K562 (cell line): ENCODE measurements at regions not wholly inside any gene's neighbourhood (a gene's known extent, or its start where the extent isn't known, plus 50 kb on each side); places are given as distances from the start of the nearest gene placed in this dataset.

ENCODE experiments used
- ATAC-seq: fragments of 200-7000 bp; cut with Tn5 transposase; 3 replicates; pipeline ENCODE4 v1.9.1; 2020; ENCODE audit warnings: moderate library complexity
- BruUV-seq: library from RNA; stranded (reverse); fragments of 400-500 nt; replicated peaks from 2 replicates; lab custom pipeline; 2021; lab: Mats Ljungman, UMichigan
- CTCF ChIA-PET: fragments of 300-600 bp; formaldehyde crosslinking; extraction: SDS; loops from one replicate; lab custom pipeline; 2021; ENCODE audit warnings: low intra/inter-chr PET ratio; lab: Yijun Ruan, JAX
- POLR2A ChIA-PET: fragments of 300-600, 350-650 bp; sonication (Branson Sonifier 250); formaldehyde crosslinking; extraction: SDS; loops from one replicate; lab custom pipeline; 2021; ENCODE audit warnings: antibody characterized with exemption, inconsistent platforms; lab: Yijun Ruan, JAX
- DNase-seq, 4 experiments: peaks; one replicate each; pipeline versions ENCODE4 v3.0.0 to v3.0.0-alpha.2; 2011 to 2018; ENCODE audit warnings: low spot score in 3 of 4, mixed read lengths in 3 of 4; ENCODE audit errors: extremely low read depth in 1 of 4
- FAIRE-seq: peaks from 2 replicates; lab custom pipeline; 2011; peaks lifted over from hg19 to GRCh38; lab: Jason Lieb, UNC
- H2AFZ ChIP-seq: 2 replicates; pipeline ENCODE4 v1.6.0; 2011; ENCODE audit warnings: low read depth, low read length, control low read depth, inconsistent platforms
- H3K27ac ChIP-seq: fragments of 200-600 bp; 3 replicates; pipeline ENCODE4 v1.8.0; 2011; ENCODE audit warnings: low read depth, mild to moderate bottlenecking, control low read depth, inconsistent platforms, low read length, moderate library complexity, mixed read lengths; ENCODE audit errors: extremely low read depth
- H3K27me3 ChIP-seq, 2 experiments: fragments of 300-600 bp in 1 of 2; 2 replicates in 1 of 2; 3 replicates in 1 of 2; pipeline versions ENCODE4 v1.6.0 to v1.8.0; 2011; ENCODE audit warnings: inconsistent platforms in 2 of 2, low read length in 2 of 2, mild to moderate bottlenecking in 1 of 2, mixed read lengths in 1 of 2, moderate library complexity in 1 of 2; ENCODE audit not compliant: control insufficient read depth in 2 of 2, insufficient read depth in 2 of 2
- H3K36me3 ChIP-seq: fragments of 300-600 bp; 3 replicates; pipeline ENCODE4 v1.8.0; 2011; ENCODE audit warnings: mild to moderate bottlenecking, low read length, inconsistent platforms; ENCODE audit not compliant: control insufficient read depth, insufficient read depth
- H3K4me1 ChIP-seq, 2 experiments: fragments of 200-600 bp in 1 of 2; replicated peaks in 1 of 2; 2 replicates in 1 of 2; 3 replicates in 1 of 2; pipeline versions ENCODE4 v1.5.1 to v1.8.0; 2011; ENCODE audit warnings: inconsistent platforms in 2 of 2, low read length in 2 of 2, mild to moderate bottlenecking in 1 of 2, mixed read lengths in 1 of 2, moderate library complexity in 1 of 2; ENCODE audit not compliant: control insufficient read depth in 2 of 2, insufficient read depth in 2 of 2
- H3K4me2 ChIP-seq: 2 replicates; pipeline ENCODE4 v1.6.1; 2011; ENCODE audit warnings: low read length, control low read depth, inconsistent platforms, mixed read lengths; ENCODE audit not compliant: insufficient read depth
- H3K4me3 ChIP-seq: fragments of 200-600 bp; sonication (generic), shearing (Covaris generic); 2 replicates; pipeline ENCODE4 v1.5.1; 2016; ENCODE audit warnings: control low read depth, inconsistent platforms
- H3K79me2 ChIP-seq: fragments of 200-600 bp; 3 replicates; pipeline ENCODE4 v1.8.0; 2011; ENCODE audit warnings: low read length, inconsistent platforms; ENCODE audit not compliant: control insufficient read depth, insufficient read depth
- H3K9ac ChIP-seq, 2 experiments: 2 replicates each; pipeline versions ENCODE4 v1.6.0 to v1.6.1; 2011; ENCODE audit warnings: low read depth in 2 of 2, low read length in 2 of 2, control low read depth in 1 of 2, inconsistent platforms in 1 of 2, mild to moderate bottlenecking in 1 of 2, mixed read lengths in 1 of 2; ENCODE audit not compliant: insufficient read depth in 1 of 2
- H3K9me1 ChIP-seq: one replicate; pipeline ENCODE4 v1.6.0; 2011; ENCODE audit warnings: inconsistent platforms, mild to moderate bottlenecking, low read length, moderate library complexity; ENCODE audit not compliant: control insufficient read depth, insufficient read depth
- H3K9me3 ChIP-seq: replicated peaks from 2 replicates; pipeline ENCODE4 v1.5.1; 2011; ENCODE audit warnings: low read depth, low read length, inconsistent platforms; ENCODE audit not compliant: control insufficient read depth, insufficient read depth
- H4K20me1 ChIP-seq: replicated peaks from 2 replicates; pipeline ENCODE4 v1.6.1; 2011; ENCODE audit warnings: low read length, inconsistent platforms, mixed read lengths; ENCODE audit not compliant: control insufficient read depth, insufficient read depth
- ADNP ChIP-seq: fragments of 200-800 bp; sonication (Bioruptor generic); IDR thresholded peaks from 2 replicates; pipeline ENCODE4 v1.6.1; 2016; ENCODE audit warnings: missing genetic modification characterization, missing compliant biosample characterization
- CBFA2T3 ChIP-seq: fragments of 450-650 bp; IDR thresholded peaks from 2 replicates; pipeline ENCODE4 v1.6.1; 2017
- NR2F6 ChIP-seq: fragments of 450-650 bp; formaldehyde crosslinking; IDR thresholded peaks from 2 replicates; pipeline ENCODE4 v1.4.0; 2020; ENCODE audit warnings: mild to moderate bottlenecking
- PPARD ChIP-seq: fragments of 250-450 bp; sonication (Bioruptor Pico); IDR thresholded peaks from 2 replicates; pipeline ENCODE4 v1.8.0; 2022; ENCODE audit warnings: inconsistent platforms, mild to moderate bottlenecking, moderate library complexity
- TBL1XR1 ChIP-seq, 2 experiments: IDR thresholded peaks; 2 replicates each; pipeline ENCODE4 v1.6.1; 2012; ENCODE audit warnings: improper control_type of control experiment in 2 of 2, low read length in 2 of 2, mild to moderate bottlenecking in 1 of 2
- ZNF175 ChIP-seq: fragments of 200-800 bp; sonication (Bioruptor generic); IDR thresholded peaks from 2 replicates; pipeline ENCODE4 v1.6.1; 2016; ENCODE audit warnings: low read depth, mild to moderate bottlenecking, missing genetic modification characterization, missing compliant biosample characterization
- ZNF354B ChIP-seq: fragments of 250-450 bp; sonication (Bioruptor Pico); IDR thresholded peaks from 2 replicates; pipeline ENCODE4 v1.4.0; 2020
- ZNF830 ChIP-seq: fragments of 250-450 bp; sonication (Bioruptor Pico); IDR thresholded peaks from 2 replicates; pipeline ENCODE4 v1.5.0; 2021; ENCODE audit warnings: mild to moderate bottlenecking
- in situ Hi-C: fragments of 300-500 bp; cut with MboI; formaldehyde crosslinking; loops from 4 replicates; pipeline ENCODE4 v1.15.0; 2018; ENCODE audit warnings: inconsistent platforms, mixed read lengths
- intact Hi-C: fragments of 100-400 bp; cut with micrococcal nuclease; formaldehyde crosslinking; loops from 2 replicates; pipeline ENCODE4 v1.14.2; 2022
- TF ChIP-seq, protein P1 (sequence below), 3 experiments: fragments of 200-800 bp in 1 of 3; fragments of 250-450 bp in 1 of 3; fragments of 450-650 bp in 1 of 3; sonication (Bioruptor Pico) in 1 of 3; sonication (Bioruptor generic) in 1 of 3; formaldehyde crosslinking in 1 of 3; IDR thresholded peaks; 2 replicates each; pipeline versions ENCODE4 v1.6.1 to v1.8.0; 2016 to 2022; ENCODE audit warnings: mild to moderate bottlenecking in 2 of 3, missing genetic modification characterization in 2 of 3, missing compliant biosample characterization in 1 of 3, moderate library complexity in 1 of 3
- TF ChIP-seq, protein P2 (sequence below): sonication (generic); formaldehyde crosslinking; IDR thresholded peaks from 2 replicates; pipeline ENCODE4 v1.8.0; 2022; ENCODE audit warnings: mild to moderate bottlenecking, low read depth, missing genetic modification reagents
- TF ChIP-seq, protein P3 (sequence below): IDR thresholded peaks from 2 replicates; pipeline ENCODE4 v1.6.1; 2014; ENCODE audit warnings: antibody characterized with exemption
- TF ChIP-seq, protein P4 (sequence below): fragments of 250-450 bp; sonication (Bioruptor Pico); IDR thresholded peaks from 2 replicates; pipeline ENCODE4 v1.8.0; 2021; ENCODE audit warnings: mild to moderate bottlenecking, moderate library complexity

DNA sequence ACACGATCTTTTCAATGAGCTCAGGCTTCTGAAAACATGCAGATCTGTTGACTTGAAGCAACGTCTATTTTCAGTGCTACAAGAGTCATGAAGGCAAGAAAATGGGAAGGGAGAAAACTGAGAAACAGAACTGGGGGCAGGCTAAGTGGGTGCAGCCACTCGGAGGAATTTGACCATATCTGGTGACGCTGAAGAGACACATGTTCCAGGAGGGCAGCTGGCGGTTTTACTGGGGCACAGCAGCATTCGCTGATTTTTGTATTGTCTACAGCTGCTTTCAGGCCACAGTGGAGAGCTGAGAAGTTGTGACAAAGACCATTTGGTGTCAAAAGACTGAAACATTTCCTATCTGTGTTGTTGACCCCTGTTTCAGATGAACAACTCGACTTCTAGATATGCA lies 103.0 kb upstream of the ELAC2 start (continued):
- TF ChIP-seq, protein P1, sequence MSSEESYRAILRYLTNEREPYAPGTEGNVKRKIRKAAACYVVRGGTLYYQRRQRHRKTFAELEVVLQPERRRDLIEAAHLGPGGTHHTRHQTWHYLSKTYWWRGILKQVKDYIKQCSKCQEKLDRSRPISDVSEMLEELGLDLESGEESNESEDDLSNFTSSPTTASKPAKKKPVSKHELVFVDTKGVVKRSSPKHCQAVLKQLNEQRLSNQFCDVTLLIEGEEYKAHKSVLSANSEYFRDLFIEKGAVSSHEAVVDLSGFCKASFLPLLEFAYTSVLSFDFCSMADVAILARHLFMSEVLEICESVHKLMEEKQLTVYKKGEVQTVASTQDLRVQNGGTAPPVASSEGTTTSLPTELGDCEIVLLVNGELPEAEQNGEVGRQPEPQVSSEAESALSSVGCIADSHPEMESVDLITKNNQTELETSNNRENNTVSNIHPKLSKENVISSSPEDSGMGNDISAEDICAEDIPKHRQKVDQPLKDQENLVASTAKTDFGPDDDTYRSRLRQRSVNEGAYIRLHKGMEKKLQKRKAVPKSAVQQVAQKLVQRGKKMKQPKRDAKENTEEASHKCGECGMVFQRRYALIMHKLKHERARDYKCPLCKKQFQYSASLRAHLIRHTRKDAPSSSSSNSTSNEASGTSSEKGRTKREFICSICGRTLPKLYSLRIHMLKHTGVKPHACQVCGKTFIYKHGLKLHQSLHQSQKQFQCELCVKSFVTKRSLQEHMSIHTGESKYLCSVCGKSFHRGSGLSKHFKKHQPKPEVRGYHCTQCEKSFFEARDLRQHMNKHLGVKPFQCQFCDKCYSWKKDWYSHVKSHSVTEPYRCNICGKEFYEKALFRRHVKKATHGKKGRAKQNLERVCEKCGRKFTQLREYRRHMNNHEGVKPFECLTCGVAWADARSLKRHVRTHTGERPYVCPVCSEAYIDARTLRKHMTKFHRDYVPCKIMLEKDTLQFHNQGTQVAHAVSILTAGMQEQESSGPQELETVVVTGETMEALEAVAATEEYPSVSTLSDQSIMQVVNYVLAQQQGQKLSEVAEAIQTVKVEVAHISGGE (CRISPR knock-in tag; IDR thresholded peaks at IDR 0.05): no peak
- TF ChIP-seq, protein P2, sequence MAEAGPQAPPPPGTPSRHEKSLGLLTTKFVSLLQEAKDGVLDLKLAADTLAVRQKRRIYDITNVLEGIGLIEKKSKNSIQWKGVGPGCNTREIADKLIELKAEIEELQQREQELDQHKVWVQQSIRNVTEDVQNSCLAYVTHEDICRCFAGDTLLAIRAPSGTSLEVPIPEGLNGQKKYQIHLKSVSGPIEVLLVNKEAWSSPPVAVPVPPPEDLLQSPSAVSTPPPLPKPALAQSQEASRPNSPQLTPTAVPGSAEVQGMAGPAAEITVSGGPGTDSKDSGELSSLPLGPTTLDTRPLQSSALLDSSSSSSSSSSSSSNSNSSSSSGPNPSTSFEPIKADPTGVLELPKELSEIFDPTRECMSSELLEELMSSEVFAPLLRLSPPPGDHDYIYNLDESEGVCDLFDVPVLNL (CRISPR knock-in tag): no peak
- TF ChIP-seq PPARD: no peak

DNA sequence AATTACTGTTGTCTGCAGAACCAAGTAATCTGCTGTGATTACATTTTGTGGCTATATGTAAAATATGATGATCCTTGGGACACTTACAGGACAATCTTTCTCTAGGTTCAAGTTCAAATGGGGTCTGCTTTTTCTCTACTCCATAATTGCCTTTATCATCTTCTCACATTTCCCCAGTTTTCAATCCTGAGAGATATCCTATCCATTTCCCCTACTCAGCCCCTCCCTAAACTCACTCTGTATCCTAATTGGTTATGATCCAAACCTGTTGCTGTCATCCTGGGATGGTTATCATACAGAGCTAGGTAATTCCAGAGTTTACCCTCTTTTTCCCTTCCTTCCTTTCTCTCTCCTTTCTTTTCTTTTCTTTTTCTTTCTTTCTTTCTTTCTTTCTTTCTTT lies 100.5 kb upstream of the ELAC2 start:
- Histone ChIP-seq H3K36me3 (no peaks in the 10 kb centered on the region), H3K4me1 (no peaks in the 10 kb centered on the region), H3K4me2 (no peak overlapping the region), H4K20me1 (no peaks in the 10 kb centered on the region), H3K9ac (no peak overlapping the region), H3K27me3 (peaks cover 0 to 5% of the 10 kb centered on the region in 2 experiments; a peak in 1 of 5 replicates), H3K9me3 (no peaks in the 10 kb centered on the region), H3K79me2 (no peaks in the 10 kb centered on the region), H3K27ac (no peak overlapping the region), H2AFZ (no peak overlapping the region), H3K4me3 (no peak overlapping the region), H3K9me1 (no peaks in the 10 kb centered on the region)
- ChIA-PET POLR2A (no interaction called here), CTCF (no interaction called here)
- DNase-seq: no peak
- intact Hi-C loops (no loop called here), in situ Hi-C loops (no loop called here)
- no peak for FAIRE-seq
- no TSS peak for BruUV-seq
- no peak for ATAC-seq
- TF ChIP-seq ZNF354B (CRISPR knock-in tag) (no peak), ADNP (tag) (no peak), ZNF830 (CRISPR knock-in tag) (no peak), ZNF175 (CRISPR knock-in tag) (no peak), TBL1XR1 (IDR thresholded peaks at IDR 0.05; ENCODE audit: low read length in 2 of 2) (no peak), NR2F6 (CRISPR knock-in tag) (no peak), CBFA2T3 (no peak)
- TF ChIP-seq, protein P3, sequence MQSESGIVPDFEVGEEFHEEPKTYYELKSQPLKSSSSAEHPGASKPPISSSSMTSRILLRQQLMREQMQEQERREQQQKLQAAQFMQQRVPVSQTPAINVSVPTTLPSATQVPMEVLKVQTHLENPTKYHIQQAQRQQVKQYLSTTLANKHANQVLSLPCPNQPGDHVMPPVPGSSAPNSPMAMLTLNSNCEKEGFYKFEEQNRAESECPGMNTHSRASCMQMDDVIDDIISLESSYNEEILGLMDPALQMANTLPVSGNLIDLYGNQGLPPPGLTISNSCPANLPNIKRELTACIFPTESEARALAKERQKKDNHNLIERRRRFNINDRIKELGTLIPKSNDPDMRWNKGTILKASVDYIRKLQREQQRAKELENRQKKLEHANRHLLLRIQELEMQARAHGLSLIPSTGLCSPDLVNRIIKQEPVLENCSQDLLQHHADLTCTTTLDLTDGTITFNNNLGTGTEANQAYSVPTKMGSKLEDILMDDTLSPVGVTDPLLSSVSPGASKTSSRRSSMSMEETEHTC: no peak
- TF ChIP-seq, protein P4, sequence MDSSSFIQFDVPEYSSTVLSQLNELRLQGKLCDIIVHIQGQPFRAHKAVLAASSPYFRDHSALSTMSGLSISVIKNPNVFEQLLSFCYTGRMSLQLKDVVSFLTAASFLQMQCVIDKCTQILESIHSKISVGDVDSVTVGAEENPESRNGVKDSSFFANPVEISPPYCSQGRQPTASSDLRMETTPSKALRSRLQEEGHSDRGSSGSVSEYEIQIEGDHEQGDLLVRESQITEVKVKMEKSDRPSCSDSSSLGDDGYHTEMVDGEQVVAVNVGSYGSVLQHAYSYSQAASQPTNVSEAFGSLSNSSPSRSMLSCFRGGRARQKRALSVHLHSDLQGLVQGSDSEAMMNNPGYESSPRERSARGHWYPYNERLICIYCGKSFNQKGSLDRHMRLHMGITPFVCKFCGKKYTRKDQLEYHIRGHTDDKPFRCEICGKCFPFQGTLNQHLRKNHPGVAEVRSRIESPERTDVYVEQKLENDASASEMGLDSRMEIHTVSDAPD (CRISPR knock-in tag): no peak
